OCI-LY7 (cell line): ENCODE measurements at regions not wholly inside any gene's neighbourhood (a gene's known extent, or its start where the extent isn't known, plus 50 kb on each side); places are given as distances from the start of the nearest gene placed in this dataset.

Experiments used
- CTCF ChIP-seq: fragments of 200-600 bp; sonication (generic); conservative IDR thresholded peaks from 2 replicates; pipeline ENCODE4 v1.5.1; 2014; ENCODE audit warnings: mild to moderate bottlenecking, antibody characterized with exemption, low read length, moderate library complexity, mixed read lengths
- EZH2phosphoT487 ChIP-seq: fragments of 200-600 bp; sonication (generic); IDR thresholded peaks from 2 replicates; pipeline ENCODE4 v1.6.1; 2018; ENCODE audit warnings: low read depth, borderline replicate concordance, mild to moderate bottlenecking, mixed run types, antibody characterized with exemption, low read length, moderate library complexity, mixed read lengths

- TF ChIP-seq CTCF: no peak
- TF ChIP-seq EZH2phosphoT487: no peak
These were observed 1282.9 kb downstream of the TBC1D22A start for GRCh38 chr22:48045369-48045768.
